Common myeloid progenitor, CD34-positive (primary cell): ENCODE measurements at regions not wholly inside any gene's neighbourhood (a gene's known extent, or its start where the extent isn't known, plus 50 kb on each side); places are given as distances from the start of the nearest gene placed in this dataset.

Source experiments
- CTCF ChIA-PET: fragments of 350-600 bp; sonication (Branson Sonifier 250); formaldehyde crosslinking; loops from one replicate; lab custom pipeline; 2021; ENCODE audit warnings: antibody characterized with exemption; lab: Charles Lee
- POLR2A ChIA-PET: fragments of 350-600 bp; sonication (Branson Sonifier 250); formaldehyde crosslinking; loops from one replicate; lab custom pipeline; 2021; ENCODE audit warnings: antibody characterized with exemption; lab: Charles Lee
- DNase-seq, 3 donors: peaks; one replicate each; pipeline versions ENCODE4 v3.0.0 to v3.0.0-alpha.2; 2013
- H3K27ac ChIP-seq, 2 experiments: 1 replicate in 1 of 2; 2 replicates in 1 of 2; pipeline ENCODE4 v1.7.0; 2013; ENCODE audit warnings: inconsistent platforms in 2 of 2, low read length in 2 of 2, mild to moderate bottlenecking in 2 of 2, low read depth in 1 of 2, moderate library complexity in 1 of 2; ENCODE audit not compliant: severe bottlenecking in 2 of 2, insufficient read depth in 1 of 2, poor library complexity in 1 of 2
- H3K27me3 ChIP-seq, 5 experiments: replicated peaks in 2 of 5; 1 replicate in 3 of 5; 2 replicates in 2 of 5; pipeline versions ENCODE4 v1.6.1 to v1.7.0; 2013; ENCODE audit warnings: low read length in 4 of 5, mild to moderate bottlenecking in 2 of 5, moderate library complexity in 2 of 5, inconsistent platforms in 1 of 5; ENCODE audit not compliant: insufficient read depth in 5 of 5, control insufficient read depth in 4 of 5
- H3K36me3 ChIP-seq, 4 experiments: 1 replicate in 2 of 4; 2 replicates in 2 of 4; pipeline versions ENCODE4 v1.6.1 to v1.7.0; 2013; ENCODE audit warnings: low read length in 3 of 4, control low read depth in 1 of 4, mild to moderate bottlenecking in 1 of 4; ENCODE audit not compliant: control insufficient read depth in 4 of 4, insufficient read depth in 4 of 4
- H3K4me1 ChIP-seq, 4 experiments: 1 replicate in 3 of 4; 2 replicates in 1 of 4; pipeline versions ENCODE4 v1.6.1 to v1.7.1; 2013; ENCODE audit warnings: low read length in 3 of 4, mild to moderate bottlenecking in 3 of 4, control low read depth in 1 of 4, inconsistent platforms in 1 of 4, moderate library complexity in 1 of 4; ENCODE audit not compliant: control insufficient read depth in 4 of 4, insufficient read depth in 4 of 4; ENCODE audit errors: control extremely low read depth in 1 of 4
- H3K4me3 ChIP-seq, 7 experiments: 1 replicate in 4 of 7; 2 replicates in 3 of 7; pipeline versions ENCODE4 v1.5.1 to v1.7.0; 2013; ENCODE audit warnings: mild to moderate bottlenecking in 7 of 7, low read length in 6 of 7, moderate library complexity in 6 of 7, inconsistent platforms in 2 of 7, low read depth in 2 of 7, control low read depth in 1 of 7; ENCODE audit not compliant: insufficient read depth in 4 of 7, control insufficient read depth in 1 of 7; ENCODE audit errors: extremely low read depth in 1 of 7
- H3K9me3 ChIP-seq, 5 experiments: 1 replicate in 4 of 5; 2 replicates in 1 of 5; pipeline versions ENCODE4 v1.6.1 to v1.7.1; 2013; ENCODE audit warnings: low read length in 4 of 5, mild to moderate bottlenecking in 2 of 5, inconsistent platforms in 1 of 5, low read depth in 1 of 5, moderate library complexity in 1 of 5; ENCODE audit not compliant: control insufficient read depth in 4 of 5, insufficient read depth in 2 of 5; ENCODE audit errors: control extremely low read depth in 1 of 5
- WGBS: methylation state at CpG from one replicate; pipeline ENCODE4 v1.1.5; 2013; ENCODE audit not compliant: insufficient coverage; 5-methylcytosine and 5-hydroxymethylcytosine counted together

DNA sequence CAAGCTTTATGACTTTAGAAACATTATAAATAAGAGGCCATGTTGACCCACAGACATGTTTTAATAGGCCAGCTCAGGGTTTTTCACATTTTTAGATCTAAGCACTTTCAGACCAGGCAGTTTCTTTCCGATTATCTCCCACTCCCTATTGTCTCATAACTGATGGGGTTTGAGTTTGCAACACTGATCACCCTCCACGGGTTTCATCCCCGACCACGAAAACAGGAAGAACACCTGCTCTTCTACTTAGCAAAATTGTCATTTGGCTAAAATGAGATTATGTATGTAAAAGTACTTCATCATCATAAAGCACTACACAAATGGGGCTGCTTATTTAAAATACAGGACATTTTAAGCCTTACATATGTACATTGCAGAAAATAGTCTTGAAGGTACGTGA, 407.9 kb downstream of the HNRNPD start:
- DNase-seq: no peak
- Histone ChIP-seq H3K27ac (no peak overlapping the region), H3K27me3 (no peaks in the 10 kb centered on the region), H3K9me3 (no peaks in the 10 kb centered on the region), H3K4me3 (no peak overlapping the region), H3K4me1 (no peaks in the 10 kb centered on the region), H3K36me3 (no peaks in the 10 kb centered on the region)
- WGBS: no CpG with 5 or more reads among the region's 5 CpGs
- ChIA-PET CTCF (no interaction called here), POLR2A (no interaction called here)

GRCh38 chr4:81965454-81965853, 408.3 kb downstream of the HNRNPD start:
- H3K4me1 ChIP-seq: no peaks in the 10 kb centered on the region
- no peaks in the 10 kb centered on the region for H3K36me3 ChIP-seq
- no peaks in the 10 kb centered on the region for H3K9me3 ChIP-seq
- no peak overlapping the region for H3K4me3 ChIP-seq
- H3K27me3 ChIP-seq: no peaks in the 10 kb centered on the region
- CTCF ChIA-PET: no interaction called here
- no CpG with 5 or more reads among the region's 1 CpG for WGBS
- POLR2A ChIA-PET: no interaction called here
- no peak for DNase-seq
- H3K27ac ChIP-seq: no peak overlapping the region

- Histone ChIP-seq H3K4me3 (no peak overlapping the region), H3K9me3 (no peaks in the 10 kb centered on the region), H3K36me3 (no peaks in the 10 kb centered on the region), H3K4me1 (no peaks in the 10 kb centered on the region), H3K27me3 (peaks cover 0 to 2% (median 0%) of the 10 kb centered on the region in 5 experiments), H3K27ac (no peak overlapping the region)
- ChIA-PET CTCF (no interaction called here), POLR2A (no interaction called here)
- DNase-seq: no peak
These were observed 410.1 kb downstream of the HNRNPD start for GRCh38 chr4:81963763-81964020.

- H3K36me3 ChIP-seq: no peaks in the 10 kb centered on the region
- H3K27ac ChIP-seq: no peak overlapping the region
- H3K4me1 ChIP-seq: no peaks in the 10 kb centered on the region
- CTCF ChIA-PET: no interaction called here
- POLR2A ChIA-PET: no interaction called here
- 100% methylated on average over 1 of the region's 1 CpG for WGBS
- H3K9me3 ChIP-seq: no peaks in the 10 kb centered on the region
- no peak overlapping the region for H3K4me3 ChIP-seq
- peak in 1 of 3 donors; percentile 10 for DNase-seq
- peaks cover 0 to 2% (median 0%) of the 10 kb centered on the region in 5 experiments for H3K27me3 ChIP-seq
These were observed 410.6 kb downstream of the HNRNPD start for GRCh38 chr4:81963015-81963762.

- POLR2A ChIA-PET: no interaction called here
These were observed 412.8 kb downstream of the HNRNPD start for GRCh38 chr4:81960961-81961360.

DNA sequence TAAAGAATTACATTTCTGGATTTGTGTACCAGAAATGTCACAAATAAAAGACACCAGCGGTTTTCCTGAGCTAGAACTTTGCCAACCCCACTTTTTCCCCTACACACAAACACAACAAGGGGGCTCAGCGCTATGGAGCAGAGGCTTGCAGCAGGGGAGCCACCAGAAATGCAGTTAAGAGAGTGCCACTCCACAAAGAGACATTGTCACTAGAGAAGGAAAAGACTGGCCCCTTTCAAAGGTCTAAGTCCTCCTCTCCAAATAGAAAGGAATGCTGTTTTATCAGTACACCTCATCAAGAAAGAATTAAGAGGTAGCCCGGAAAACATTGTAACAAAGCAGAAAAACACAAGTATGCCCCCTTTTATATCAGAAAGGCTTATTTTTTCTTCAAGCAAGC, 419.5 kb downstream of the HNRNPD start:
- Histone ChIP-seq H3K9me3 (no peaks in the 10 kb centered on the region), H3K4me3 (no peak overlapping the region), H3K27me3 (peaks cover 0 to 2% (median 0%) of the 10 kb centered on the region in 5 experiments), H3K27ac (no peak overlapping the region), H3K4me1 (peaks cover 0 to 2% (median 0%) of the 10 kb centered on the region in 4 experiments), H3K36me3 (no peaks in the 10 kb centered on the region)
- POLR2A ChIA-PET: no interaction called here
- CTCF ChIA-PET: no interaction called here
- 71% methylated on average over 1 of the region's 3 CpGs for WGBS
- DNase-seq: no peak

More at GRCh38 chr4:81960961-81961360, 412.8 kb downstream of the HNRNPD start:
- H3K27me3 ChIP-seq: peaks cover 0 to 2% (median 0%) of the 10 kb centered on the region in 5 experiments
- CTCF ChIA-PET: no interaction called here
- 80% methylated on average over 1 of the region's 4 CpGs for WGBS
- no peaks in the 10 kb centered on the region for H3K36me3 ChIP-seq
- H3K4me3 ChIP-seq: no peak overlapping the region
- no peak overlapping the region for H3K27ac ChIP-seq
- H3K4me1 ChIP-seq: peaks cover 0 to 2% (median 0%) of the 10 kb centered on the region in 4 experiments
- no peaks in the 10 kb centered on the region for H3K9me3 ChIP-seq
- DNase-seq: no peak

DNA sequence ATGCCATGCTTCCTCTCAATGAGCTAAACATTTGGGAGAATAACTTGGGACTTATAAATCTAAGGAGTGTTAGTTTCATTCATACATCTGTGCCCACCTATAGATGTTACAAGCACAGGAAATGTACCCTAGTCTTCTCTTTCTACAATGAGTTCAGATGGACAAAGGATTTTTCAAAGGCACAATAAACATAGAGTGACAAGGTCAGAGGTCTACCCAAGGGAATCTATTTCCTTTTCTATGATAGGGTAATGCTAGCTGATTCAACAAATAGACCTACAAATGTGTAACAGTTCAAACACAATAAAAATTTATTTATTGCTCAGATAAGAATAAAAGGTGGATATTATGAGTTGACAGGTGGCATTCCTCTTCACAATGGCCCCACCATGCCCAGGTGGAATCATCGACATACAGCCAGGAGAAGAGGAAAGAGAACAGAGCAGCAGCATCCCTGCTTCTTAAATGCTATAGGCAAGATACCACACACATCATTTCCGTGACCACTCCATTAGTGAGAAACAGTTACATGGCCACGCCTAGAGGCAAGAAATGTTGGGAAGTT, 421.8 kb downstream of the HNRNPD start:
- no peak overlapping the region for H3K27ac ChIP-seq
- H3K9me3 ChIP-seq: no peaks in the 10 kb centered on the region
- no peaks in the 10 kb centered on the region for H3K36me3 ChIP-seq
- DNase-seq: no peak
- no CpG with 5 or more reads among the region's 3 CpGs for WGBS
- ChIA-PET POLR2A (no interaction called here), CTCF (no interaction called here)
- H3K4me1 ChIP-seq: no peaks in the 10 kb centered on the region
- peaks cover 0 to 4% (median 0%) of the 10 kb centered on the region in 5 experiments for H3K27me3 ChIP-seq
- no peak overlapping the region for H3K4me3 ChIP-seq
